Ishikawa (cell line): ENCODE measurements at regions not wholly inside any gene's neighbourhood (a gene's known extent, or its start where the extent isn't known, plus 50 kb on each side); places are given as distances from the start of the nearest gene placed in this dataset.

ENCODE experiments used
- CEBPB ChIP-seq: IDR thresholded peaks from 2 replicates; pipeline ENCODE4 v1.6.1; 2012
- CREB1 ChIP-seq: IDR thresholded peaks from 2 replicates; pipeline ENCODE4 v1.6.1; 2012; ENCODE audit warnings: low read depth
- EGR1 ChIP-seq: IDR thresholded peaks from 2 replicates; pipeline ENCODE4 v1.6.1; 2012
- EP300 ChIP-seq: IDR thresholded peaks from 2 replicates; pipeline ENCODE4 v1.6.1; 2012; ENCODE audit warnings: borderline replicate concordance
- FOXM1 ChIP-seq: IDR thresholded peaks from 2 replicates; pipeline ENCODE4 v1.6.1; 2012; ENCODE audit warnings: low read depth, borderline replicate concordance
- NFIC ChIP-seq: IDR thresholded peaks from 2 replicates; pipeline ENCODE4 v1.6.1; 2012
- RAD21 ChIP-seq: IDR thresholded peaks from 2 replicates; pipeline ENCODE4 v1.6.1; 2012; ENCODE audit warnings: low read depth
- REST ChIP-seq: IDR thresholded peaks from 2 replicates; pipeline ENCODE4 v1.6.1; 2012; ENCODE audit warnings: low read depth, mild to moderate bottlenecking
- TAF1 ChIP-seq: IDR thresholded peaks from 2 replicates; pipeline ENCODE4 v1.6.1; 2012; ENCODE audit warnings: low read depth, mild to moderate bottlenecking
- TCF12 ChIP-seq: IDR thresholded peaks from 2 replicates; pipeline ENCODE4 v1.6.1; 2012; ENCODE audit warnings: low read depth
- TEAD4 ChIP-seq: IDR thresholded peaks from 2 replicates; pipeline ENCODE4 v1.6.1; 2012
- USF1 ChIP-seq: IDR thresholded peaks from 2 replicates; pipeline ENCODE4 v1.6.1; 2012
- YY1 ChIP-seq: IDR thresholded peaks from 2 replicates; pipeline ENCODE4 v1.6.1; 2012; ENCODE audit warnings: low read depth
- ZBTB7A ChIP-seq: IDR thresholded peaks from 2 replicates; pipeline ENCODE4 v1.6.1; 2012; ENCODE audit warnings: low read depth
- TF ChIP-seq, protein P1 (sequence below): IDR thresholded peaks from 2 replicates; pipeline ENCODE4 v1.6.1; 2012

- no peak for TF ChIP-seq RAD21
- TF ChIP-seq REST = no peak
- no peak for TF ChIP-seq USF1
- TF ChIP-seq TEAD4 = no peak
- no peak for TF ChIP-seq FOXM1
- no peak for TF ChIP-seq EGR1
- no peak for TF ChIP-seq CEBPB
- TF ChIP-seq TAF1 = no peak
- TF ChIP-seq TCF12 = no peak
- TF ChIP-seq ZBTB7A = no peak
- TF ChIP-seq, protein P1, sequence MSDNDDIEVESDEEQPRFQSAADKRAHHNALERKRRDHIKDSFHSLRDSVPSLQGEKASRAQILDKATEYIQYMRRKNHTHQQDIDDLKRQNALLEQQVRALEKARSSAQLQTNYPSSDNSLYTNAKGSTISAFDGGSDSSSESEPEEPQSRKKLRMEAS = no peak
- no peak for TF ChIP-seq NFIC
- TF ChIP-seq YY1 = no peak
- TF ChIP-seq EP300 = no peak
- no peak for TF ChIP-seq CREB1
Observed at GRCh38 chr5:84623019-84623418, 238.3 kb upstream of the EDIL3 start.

DNA sequence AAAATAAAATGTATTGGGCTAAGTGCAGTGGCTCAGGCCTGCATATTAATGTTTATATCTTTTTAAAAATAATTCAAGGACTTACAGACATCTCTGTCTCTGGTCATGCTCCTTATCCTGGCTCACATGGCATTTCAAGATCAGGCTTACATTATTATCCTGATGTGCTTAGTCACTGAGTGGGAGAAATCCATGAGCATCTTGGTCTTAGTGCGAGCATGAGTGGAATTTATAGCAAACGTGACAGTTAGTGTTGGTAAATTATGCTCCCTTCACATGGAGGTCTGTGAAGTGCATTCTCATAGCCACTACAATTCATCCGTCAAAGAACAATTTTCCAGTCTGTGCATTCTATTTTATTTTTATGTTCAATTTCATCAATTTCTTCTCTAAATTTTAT, 237.8 kb upstream of the EDIL3 start:
- TF ChIP-seq CEBPB (no peak), TCF12 (no peak), EP300 (no peak), TEAD4 (no peak), TAF1 (no peak), FOXM1 (no peak), USF1 (no peak), REST (no peak)
- TF ChIP-seq, protein P1 = no peak

GRCh38 chr5:84618262-84618661, 233.6 kb upstream of the EDIL3 start:
- TF ChIP-seq TAF1 (no peak), NFIC (no peak), TCF12 (no peak), CEBPB (no peak), TEAD4 (no peak), EGR1 (no peak), FOXM1 (no peak), YY1 (no peak), REST (no peak), ZBTB7A (no peak), CREB1 (no peak), RAD21 (no peak), EP300 (no peak), USF1 (no peak)
- TF ChIP-seq, protein P1 = no peak

DNA sequence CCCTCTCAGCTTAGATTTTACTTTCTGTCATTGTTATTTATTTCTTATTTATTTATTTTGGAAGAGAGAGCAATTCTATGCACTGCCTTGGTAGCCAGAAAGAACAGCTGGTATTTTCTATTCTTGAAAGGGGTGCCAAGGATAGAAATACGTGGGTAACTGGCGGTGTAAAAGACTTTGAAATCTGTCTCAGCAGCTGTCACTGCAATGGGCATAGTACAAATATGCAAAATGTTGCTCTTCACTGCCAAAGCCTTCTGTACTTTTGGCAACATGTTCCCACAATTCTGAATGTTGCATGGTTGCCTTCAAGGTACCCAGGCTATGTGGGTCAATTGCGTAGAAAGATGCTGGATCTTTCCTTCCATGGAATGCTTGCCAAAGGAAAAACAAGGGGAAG, 230.2 kb upstream of the EDIL3 start:
- TF ChIP-seq EGR1 (no peak), TCF12 (no peak), RAD21 (no peak), CEBPB (no peak), TAF1 (no peak), REST (no peak), EP300 (no peak), USF1 (no peak), FOXM1 (no peak), TEAD4 (no peak), NFIC (no peak), ZBTB7A (no peak), CREB1 (no peak), YY1 (no peak)
- TF ChIP-seq, protein P1 = no peak
